ENCODE measurements at regions not wholly inside any gene's neighbourhood (a gene's known extent, or its start where the extent isn't known, plus 50 kb on each side); places are given as distances from the start of the nearest gene placed in this dataset.

GRCh38 chr1:143720087-143721023 is 251.4 kb downstream of the FAM72C start:
- TF ChIP-seq CTCF (IDR thresholded peaks at IDR 0.05) = no peak

GRCh38 chr1:143718524-143718923 is 253.3 kb downstream of the FAM72C start:
- no peak for TF ChIP-seq CTCF (IDR thresholded peaks at IDR 0.05)

GRCh38 chr1:143718021-143718420 is 253.8 kb downstream of the FAM72C start:
- no peak for TF ChIP-seq CTCF (IDR thresholded peaks at IDR 0.05)

DNA sequence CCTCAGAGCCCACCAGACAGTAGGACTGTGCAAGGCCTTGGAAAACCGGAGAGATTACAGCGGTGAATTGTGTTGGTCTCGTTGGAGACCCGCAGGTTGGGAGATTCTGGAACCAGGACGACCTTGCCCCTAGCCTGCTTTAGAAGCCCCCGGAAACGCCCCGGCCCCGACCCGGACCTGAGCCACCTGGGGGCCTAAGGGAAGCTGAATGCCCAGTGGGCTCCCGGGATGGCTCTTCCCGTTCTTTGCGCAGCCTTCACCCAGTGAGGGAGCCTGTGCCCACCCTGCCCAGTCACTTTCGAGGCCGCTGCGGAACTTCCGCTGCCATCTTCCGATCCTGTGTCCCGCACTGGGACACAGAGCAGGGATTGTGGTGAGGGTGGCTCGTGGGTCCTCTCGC is 254.4 kb downstream of the FAM72C start:
- TF ChIP-seq CTCF (IDR thresholded peaks at IDR 0.05) = no peak

- peak; percentile 69 for TF ChIP-seq CTCF (IDR thresholded peaks at IDR 0.05)
These were observed 262.1 kb downstream of the FAM72C start for GRCh38 chr1:143709606-143710259.

- TF ChIP-seq CTCF (IDR thresholded peaks at IDR 0.05) = no peak
These were observed 272.1 kb downstream of the FAM72C start for GRCh38 chr1:143699731-143700130.

DNA sequence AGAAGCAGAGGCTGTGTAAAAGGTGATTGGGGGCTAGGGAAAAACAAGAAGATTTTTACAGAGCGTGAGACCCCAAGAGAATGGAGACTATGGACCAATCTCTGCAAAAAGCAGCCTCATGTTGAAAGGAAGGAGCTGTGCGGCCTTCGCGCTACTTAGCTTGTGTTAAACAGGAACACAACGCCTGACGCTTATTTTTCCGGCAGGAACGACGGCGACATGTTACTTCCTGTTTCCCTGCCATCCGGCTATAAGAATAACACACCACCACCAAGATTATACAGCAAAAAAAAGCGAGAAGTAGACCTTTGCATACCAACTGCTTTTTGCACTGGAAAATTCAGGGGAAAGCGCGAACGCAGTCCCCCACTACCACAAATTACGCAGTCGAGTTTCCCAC is 272.7 kb downstream of the FAM72C start:
- no peak for TF ChIP-seq CTCF (IDR thresholded peaks at IDR 0.05)
